Activated naive CD4-positive, alpha-beta T cell treated with anti-CD3 and anti-CD28 coated beads, Interleukin-2, amount 50 U/mL, for 24 hours (primary cell): ENCODE measurements at regions not wholly inside any gene's neighbourhood (a gene's known extent, or its start where the extent isn't known, plus 50 kb on each side); places are given as distances from the start of the nearest gene placed in this dataset.
"Not testable (repeated sequence)": the region's sequence is repeated elsewhere in the genome, so short reads cannot be mapped to it uniquely, and the experiment has no call there.

Source experiments
- H3K27ac Mint-ChIP-seq: one replicate; pipeline ENCODE4 v1.8.0; 2021; ENCODE audit warnings: mild to moderate bottlenecking, mixed read lengths
- H3K27me3 Mint-ChIP-seq: one replicate; pipeline ENCODE4 v1.8.0; 2021; ENCODE audit warnings: mixed read lengths
- H3K36me3 Mint-ChIP-seq: one replicate; pipeline ENCODE4 v1.8.0; 2021; ENCODE audit warnings: mixed read lengths
- H3K4me1 Mint-ChIP-seq: one replicate; pipeline ENCODE4 v1.8.0; 2021; ENCODE audit warnings: mixed read lengths
- H3K4me3 Mint-ChIP-seq: one replicate; pipeline ENCODE4 v1.8.0; 2021; ENCODE audit warnings: mild to moderate bottlenecking, mixed read lengths
- H3K9me3 Mint-ChIP-seq: one replicate; pipeline ENCODE4 v1.8.0; 2021; ENCODE audit warnings: mixed read lengths

DNA sequence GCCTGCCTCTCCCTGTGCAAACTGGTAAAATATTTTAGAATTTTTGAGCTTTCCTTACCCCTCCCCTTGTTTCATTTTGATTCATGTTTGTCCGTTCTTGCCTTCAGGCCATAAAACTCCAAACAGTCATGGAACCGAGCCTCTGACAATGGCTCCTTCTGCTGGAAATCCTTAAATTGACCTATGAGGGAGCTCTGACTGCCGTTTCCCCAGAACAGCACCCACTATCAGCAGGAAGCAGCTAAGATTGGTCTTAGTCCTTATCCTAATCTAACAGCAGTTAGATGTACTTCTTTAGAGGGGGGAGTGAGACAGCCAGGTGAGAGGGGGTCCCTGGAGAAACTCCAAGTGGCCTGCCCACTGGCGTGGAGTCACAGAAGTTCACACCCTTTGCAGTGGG, 106.7 kb downstream of the FAM174A start:
- Mint-ChIP-seq H3K4me3 (no peak overlapping the region), H3K36me3 (no peaks in the 10 kb centered on the region), H3K9me3 (no peaks in the 10 kb centered on the region), H3K4me1 (no peaks in the 10 kb centered on the region), H3K27me3 (no peaks in the 10 kb centered on the region), H3K27ac (no peak overlapping the region)

DNA sequence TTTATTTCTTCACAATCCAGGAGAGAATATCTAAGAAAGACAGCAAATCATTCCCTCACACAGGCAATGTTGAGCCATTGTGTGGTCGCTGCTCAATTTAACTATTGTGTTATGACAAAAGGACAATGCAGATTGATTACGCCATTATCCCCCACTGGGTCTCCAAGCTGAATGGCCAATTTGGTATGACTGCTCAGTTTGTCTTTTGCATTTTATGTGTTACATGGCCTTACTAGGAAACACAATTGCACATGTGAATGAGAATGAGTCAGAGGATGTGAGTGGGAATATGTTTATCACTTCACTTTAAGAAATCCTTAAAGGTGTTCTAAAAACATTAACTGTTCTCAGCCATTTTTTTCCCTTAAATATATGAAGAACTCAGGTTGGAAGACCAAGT, 108.3 kb downstream of the FAM174A start:
- no peak overlapping the region for H3K27ac Mint-ChIP-seq
- no peaks in the 10 kb centered on the region for H3K27me3 Mint-ChIP-seq
- peaks cover 6% of the 10 kb centered on the region for H3K4me1 Mint-ChIP-seq
- H3K4me3 Mint-ChIP-seq: no peak overlapping the region
- H3K36me3 Mint-ChIP-seq: no peaks in the 10 kb centered on the region
- H3K9me3 Mint-ChIP-seq: no peaks in the 10 kb centered on the region

DNA sequence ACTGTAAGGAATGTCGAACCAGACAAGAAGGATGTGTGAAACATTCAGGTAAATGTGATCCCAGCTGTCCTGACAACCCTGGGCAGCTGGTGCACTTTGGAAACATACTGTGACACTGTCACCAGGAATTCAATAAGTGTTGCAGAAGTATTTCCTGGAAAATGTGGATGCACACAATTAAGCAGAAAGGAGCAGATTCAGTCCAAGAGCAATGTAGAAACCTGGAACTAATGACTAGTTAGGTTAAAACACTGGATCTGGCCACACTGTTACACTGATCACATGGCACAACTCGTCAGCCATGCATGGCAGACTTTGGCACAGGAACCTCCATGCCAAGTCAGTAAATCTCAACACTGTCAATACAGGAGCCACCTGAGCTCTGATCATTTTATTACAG, 109.0 kb downstream of the FAM174A start:
- Mint-ChIP-seq H3K36me3 (no peaks in the 10 kb centered on the region), H3K27me3 (no peaks in the 10 kb centered on the region), H3K27ac (no peak overlapping the region), H3K4me1 (peaks cover 6% of the 10 kb centered on the region), H3K4me3 (no peak overlapping the region), H3K9me3 (no peaks in the 10 kb centered on the region)

DNA sequence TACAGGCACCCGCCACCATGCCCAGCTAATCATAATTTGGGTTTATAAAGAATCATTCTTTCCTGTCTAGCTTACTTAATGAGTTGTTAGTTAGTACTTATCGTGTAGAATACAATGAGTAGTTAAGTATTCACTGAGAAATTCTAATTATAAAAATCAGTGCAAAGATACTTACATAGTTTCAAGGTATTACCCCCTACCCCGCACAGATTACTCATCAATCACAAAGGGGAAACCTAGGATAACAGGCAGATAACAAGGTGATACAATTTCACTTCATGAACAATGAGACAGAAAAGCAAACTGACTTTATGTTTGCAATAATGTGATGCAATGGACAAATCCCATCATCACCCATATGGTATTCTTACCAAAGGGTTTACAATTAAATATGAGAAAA, 109.6 kb downstream of the FAM174A start:
- Mint-ChIP-seq H3K36me3 (no peaks in the 10 kb centered on the region), H3K4me3 (no peak overlapping the region), H3K9me3 (no peaks in the 10 kb centered on the region), H3K4me1 (peaks cover 6% of the 10 kb centered on the region), H3K27me3 (no peaks in the 10 kb centered on the region), H3K27ac (no peak overlapping the region)

DNA sequence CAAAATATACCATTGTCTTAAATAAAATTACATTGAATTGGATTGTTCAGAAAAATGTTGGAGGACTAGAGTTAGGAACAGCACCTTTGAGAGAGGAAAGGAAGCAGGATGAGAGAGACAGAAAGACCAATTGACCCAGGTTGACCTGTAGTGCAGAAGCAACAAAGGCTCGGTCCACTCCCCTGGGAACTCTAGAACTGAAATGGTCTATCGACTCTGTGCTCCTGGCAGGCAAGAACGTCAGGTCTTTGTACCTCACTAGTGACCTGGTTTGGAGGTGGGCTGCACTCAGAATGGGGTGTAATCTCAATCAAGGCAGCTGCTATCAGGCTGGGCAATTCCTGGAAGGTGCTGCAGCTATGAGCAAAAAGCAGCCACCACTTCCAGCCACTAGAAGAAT, 110.8 kb downstream of the FAM174A start:
- no peak overlapping the region for H3K27ac Mint-ChIP-seq
- H3K27me3 Mint-ChIP-seq: no peaks in the 10 kb centered on the region
- peaks cover 6% of the 10 kb centered on the region for H3K4me1 Mint-ChIP-seq
- no peak overlapping the region for H3K4me3 Mint-ChIP-seq
- no peaks in the 10 kb centered on the region for H3K9me3 Mint-ChIP-seq
- H3K36me3 Mint-ChIP-seq: no peaks in the 10 kb centered on the region

DNA sequence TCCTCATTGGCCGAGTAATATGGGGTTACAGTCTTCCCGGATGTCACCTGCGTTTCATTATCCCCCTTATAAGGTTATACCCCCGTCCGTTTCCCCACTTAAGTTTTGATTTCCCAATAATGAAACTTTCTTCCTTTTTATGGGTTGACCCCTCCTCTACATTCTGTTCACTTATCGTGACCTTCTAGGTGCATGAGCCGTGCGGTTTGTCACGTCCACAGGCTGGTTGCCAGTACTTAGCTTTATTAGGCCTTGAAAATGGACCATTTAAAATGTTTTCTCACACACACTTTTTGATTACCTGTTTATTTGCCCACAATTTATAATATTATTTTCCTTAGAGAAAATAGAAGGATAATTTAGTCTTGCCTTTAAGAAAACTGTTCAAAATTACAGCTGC, 111.5 kb downstream of the FAM174A start:
- Mint-ChIP-seq H3K36me3 (no peaks in the 10 kb centered on the region), H3K4me3 (no peak overlapping the region), H3K27me3 (no peaks in the 10 kb centered on the region), H3K27ac (no peak overlapping the region), H3K4me1 (peaks cover 6% of the 10 kb centered on the region), H3K9me3 (no peaks in the 10 kb centered on the region)

DNA sequence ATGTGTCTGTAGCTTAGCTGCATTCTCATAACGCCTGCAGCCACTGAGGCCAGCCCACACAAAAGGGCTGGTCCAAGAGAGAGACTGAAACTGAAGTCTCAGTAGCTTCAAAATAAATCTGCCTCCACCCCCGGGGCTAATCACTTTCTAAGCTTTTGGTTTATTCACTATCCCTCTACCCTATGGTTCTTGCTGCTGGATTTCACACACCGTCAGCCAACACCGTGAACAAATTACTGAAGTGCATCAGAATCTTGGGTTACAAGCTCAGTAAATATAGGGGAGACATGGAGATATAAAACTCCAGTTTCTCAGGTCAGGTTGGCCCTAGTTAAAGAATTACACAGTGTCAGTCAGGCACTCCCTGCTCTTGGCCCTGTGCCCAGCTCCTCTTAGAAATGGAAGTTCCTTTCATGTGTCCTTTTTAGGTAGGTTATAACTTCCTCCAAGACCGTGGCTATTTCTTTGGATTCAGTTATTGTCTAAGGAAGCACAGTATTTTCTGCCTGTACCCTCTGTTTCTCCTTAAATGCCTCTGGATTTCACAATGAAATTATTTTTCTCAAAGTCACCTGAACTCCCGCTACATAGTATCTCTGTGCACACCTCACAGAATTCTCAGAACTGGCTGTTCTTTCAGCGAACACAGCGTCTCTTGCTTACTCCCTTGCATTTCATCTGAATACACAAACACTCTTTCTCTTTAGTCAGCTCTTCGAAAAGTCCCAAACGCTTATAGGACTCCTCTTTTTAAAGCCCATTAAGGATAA, 112.5 kb downstream of the FAM174A start:
- no peak overlapping the region for H3K27ac Mint-ChIP-seq
- H3K9me3 Mint-ChIP-seq: no peaks in the 10 kb centered on the region
- H3K27me3 Mint-ChIP-seq: no peaks in the 10 kb centered on the region
- no peaks in the 10 kb centered on the region for H3K36me3 Mint-ChIP-seq
- peaks cover 6% of the 10 kb centered on the region for H3K4me1 Mint-ChIP-seq
- H3K4me3 Mint-ChIP-seq: no peak overlapping the region

DNA sequence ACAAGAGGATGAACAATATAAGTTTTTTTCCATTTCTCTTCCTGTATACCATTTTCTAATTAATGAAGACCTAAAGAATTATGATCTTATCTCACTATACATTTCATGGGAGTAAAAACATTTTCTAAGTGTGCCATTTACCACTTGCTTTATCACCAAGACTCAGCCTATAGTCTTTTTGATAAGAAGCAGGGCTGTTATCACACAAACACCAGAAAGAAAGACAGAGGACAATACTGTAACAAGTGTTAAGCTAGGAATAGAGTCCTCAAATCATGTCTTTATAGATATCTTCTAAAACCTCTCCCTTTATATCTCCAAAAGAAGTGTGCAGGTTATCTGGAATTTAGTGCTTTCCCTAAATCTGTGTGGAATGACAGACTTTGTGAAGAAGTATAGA, 119.7 kb downstream of the FAM174A start:
- no peak overlapping the region for H3K4me3 Mint-ChIP-seq
- H3K27me3 Mint-ChIP-seq: no peaks in the 10 kb centered on the region
- no peaks in the 10 kb centered on the region for H3K36me3 Mint-ChIP-seq
- no peak overlapping the region for H3K27ac Mint-ChIP-seq
- peaks cover 3% of the 10 kb centered on the region for H3K4me1 Mint-ChIP-seq
- H3K9me3 Mint-ChIP-seq: no peaks in the 10 kb centered on the region

DNA sequence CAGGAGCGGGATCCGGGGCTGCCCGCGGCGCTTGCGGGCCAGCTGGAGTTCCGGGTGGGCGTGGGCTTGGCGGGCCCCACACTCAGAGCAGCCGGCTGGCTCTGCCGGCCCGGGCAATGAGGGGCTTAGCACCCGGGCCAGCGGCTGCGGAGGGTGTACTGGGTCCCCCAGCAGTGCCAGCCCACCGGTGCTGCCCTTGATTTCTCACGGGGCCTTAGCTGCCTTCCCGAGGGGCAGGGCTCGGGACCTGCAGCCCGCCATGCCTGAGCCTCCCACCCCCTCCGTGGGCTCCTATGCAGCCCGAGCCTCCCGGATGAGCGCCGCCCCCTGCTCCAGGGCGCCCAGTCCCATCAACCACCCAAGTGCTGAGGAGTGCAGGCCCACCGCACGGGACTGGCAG, 121.6 kb downstream of the FAM174A start:
- H3K27me3 Mint-ChIP-seq, H3K9me3 Mint-ChIP-seq, H3K4me3 Mint-ChIP-seq, H3K27ac Mint-ChIP-seq, H3K36me3 Mint-ChIP-seq, H3K4me1 Mint-ChIP-seq: not testable (repeated sequence)

DNA sequence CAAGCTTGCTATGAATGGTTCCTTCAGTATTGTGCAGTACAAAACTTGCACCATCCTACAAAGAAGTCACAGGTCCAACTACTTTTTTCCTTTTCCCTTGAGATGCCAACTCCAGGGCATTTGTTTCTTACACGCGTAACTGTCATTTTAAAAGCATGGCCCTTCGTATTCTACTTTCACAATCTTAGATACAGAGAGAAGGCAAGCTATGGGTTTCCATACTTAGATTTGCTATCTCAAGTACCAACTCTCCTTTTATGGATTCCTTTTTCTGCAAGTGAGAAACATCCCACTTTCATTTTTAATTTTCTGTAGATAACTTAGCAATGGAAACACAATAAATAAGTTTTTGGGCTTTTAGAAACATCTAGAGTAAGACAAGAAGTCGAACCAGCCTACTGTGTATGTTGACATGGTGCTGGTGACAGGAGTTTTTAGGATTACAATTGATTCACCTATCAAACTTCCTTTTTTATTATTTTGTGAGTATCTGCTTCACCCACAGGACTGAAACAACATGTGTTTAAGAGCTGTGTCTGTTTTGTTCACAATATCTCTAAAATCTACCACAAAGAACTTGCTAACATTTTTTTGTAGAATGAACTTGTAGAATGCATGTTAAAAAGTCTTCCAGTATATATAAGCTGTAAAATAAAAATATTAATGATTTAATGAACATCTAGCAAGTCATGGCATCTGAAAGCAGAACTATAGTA, 124.1 kb downstream of the FAM174A start:
- no peak overlapping the region for H3K27ac Mint-ChIP-seq
- no peaks in the 10 kb centered on the region for H3K9me3 Mint-ChIP-seq
- H3K36me3 Mint-ChIP-seq: no peaks in the 10 kb centered on the region
- peaks cover 3% of the 10 kb centered on the region for H3K4me1 Mint-ChIP-seq
- no peaks in the 10 kb centered on the region for H3K27me3 Mint-ChIP-seq
- H3K4me3 Mint-ChIP-seq: no peak overlapping the region

DNA sequence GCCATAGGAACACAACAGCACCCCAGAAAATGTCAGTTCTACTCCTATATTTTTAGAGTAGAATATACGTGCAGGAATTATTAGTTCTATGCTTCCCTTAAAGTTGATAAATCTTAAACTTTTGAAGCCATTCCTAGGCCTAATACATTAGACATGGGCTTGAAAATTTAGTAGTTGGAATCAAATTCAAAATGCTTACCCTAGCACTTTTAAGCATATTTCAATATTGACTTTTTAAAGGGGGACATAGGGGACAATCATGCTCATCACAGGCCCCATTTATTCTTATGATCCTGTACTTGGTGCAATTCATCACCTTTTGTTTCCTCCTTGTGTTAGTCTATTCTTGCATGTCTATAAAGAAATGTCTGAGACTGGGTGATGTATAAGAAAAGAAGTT, 129.0 kb downstream of the FAM174A start:
- Mint-ChIP-seq H3K27ac (no peak overlapping the region), H3K36me3 (no peaks in the 10 kb centered on the region), H3K4me1 (peaks cover 12% of the 10 kb centered on the region), H3K4me3 (no peak overlapping the region), H3K27me3 (peaks cover 2% of the 10 kb centered on the region), H3K9me3 (no peaks in the 10 kb centered on the region)

DNA sequence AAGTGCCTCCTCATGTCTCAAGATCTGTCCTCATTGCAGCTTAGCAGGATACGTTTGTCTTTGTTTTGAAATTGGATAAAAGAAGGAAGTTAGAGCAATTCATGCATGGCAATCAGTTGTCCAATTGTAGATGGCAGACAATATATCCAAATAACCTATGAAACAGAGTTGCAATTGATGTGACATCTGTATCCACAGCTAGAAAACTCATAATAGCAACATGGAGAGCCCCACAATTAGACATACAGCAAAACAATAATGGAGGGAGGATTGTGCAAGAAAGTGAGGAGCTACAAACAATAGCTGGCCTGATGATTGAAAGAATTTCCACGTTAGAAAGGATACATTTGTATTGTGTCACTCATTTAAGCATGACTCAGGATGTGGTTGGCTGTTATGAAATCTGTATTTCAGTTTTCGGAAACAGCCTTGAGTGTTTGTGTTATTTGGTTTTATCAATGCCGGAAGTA, 132.0 kb downstream of the FAM174A start:
- Mint-ChIP-seq H3K27ac (no peak overlapping the region), H3K4me1 (peaks cover 9% of the 10 kb centered on the region), H3K9me3 (no peaks in the 10 kb centered on the region), H3K36me3 (no peaks in the 10 kb centered on the region), H3K4me3 (no peak overlapping the region), H3K27me3 (peaks cover 2% of the 10 kb centered on the region)

DNA sequence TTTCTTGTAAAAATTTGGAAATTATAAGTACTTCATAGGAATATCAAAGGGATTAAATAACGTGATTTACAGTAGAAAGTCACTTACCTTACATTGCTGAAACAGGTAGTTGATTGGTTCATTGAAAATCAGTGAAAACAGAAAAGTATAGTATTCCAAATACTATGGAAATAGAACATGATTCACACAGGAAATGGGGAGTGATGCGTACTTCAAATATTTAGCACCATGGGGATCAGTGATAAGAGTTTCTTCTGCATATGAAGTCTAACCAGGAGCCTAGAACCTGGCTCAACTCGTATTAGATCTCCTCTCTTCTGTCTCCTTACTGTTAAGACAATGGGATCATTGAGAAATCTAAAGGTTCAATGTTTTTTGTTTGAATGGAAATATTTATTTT, 133.3 kb downstream of the FAM174A start:
- H3K27me3 Mint-ChIP-seq: peaks cover 2% of the 10 kb centered on the region
- H3K27ac Mint-ChIP-seq: no peak overlapping the region
- H3K9me3 Mint-ChIP-seq: no peaks in the 10 kb centered on the region
- no peaks in the 10 kb centered on the region for H3K36me3 Mint-ChIP-seq
- H3K4me3 Mint-ChIP-seq: no peak overlapping the region
- H3K4me1 Mint-ChIP-seq: peaks cover 9% of the 10 kb centered on the region

DNA sequence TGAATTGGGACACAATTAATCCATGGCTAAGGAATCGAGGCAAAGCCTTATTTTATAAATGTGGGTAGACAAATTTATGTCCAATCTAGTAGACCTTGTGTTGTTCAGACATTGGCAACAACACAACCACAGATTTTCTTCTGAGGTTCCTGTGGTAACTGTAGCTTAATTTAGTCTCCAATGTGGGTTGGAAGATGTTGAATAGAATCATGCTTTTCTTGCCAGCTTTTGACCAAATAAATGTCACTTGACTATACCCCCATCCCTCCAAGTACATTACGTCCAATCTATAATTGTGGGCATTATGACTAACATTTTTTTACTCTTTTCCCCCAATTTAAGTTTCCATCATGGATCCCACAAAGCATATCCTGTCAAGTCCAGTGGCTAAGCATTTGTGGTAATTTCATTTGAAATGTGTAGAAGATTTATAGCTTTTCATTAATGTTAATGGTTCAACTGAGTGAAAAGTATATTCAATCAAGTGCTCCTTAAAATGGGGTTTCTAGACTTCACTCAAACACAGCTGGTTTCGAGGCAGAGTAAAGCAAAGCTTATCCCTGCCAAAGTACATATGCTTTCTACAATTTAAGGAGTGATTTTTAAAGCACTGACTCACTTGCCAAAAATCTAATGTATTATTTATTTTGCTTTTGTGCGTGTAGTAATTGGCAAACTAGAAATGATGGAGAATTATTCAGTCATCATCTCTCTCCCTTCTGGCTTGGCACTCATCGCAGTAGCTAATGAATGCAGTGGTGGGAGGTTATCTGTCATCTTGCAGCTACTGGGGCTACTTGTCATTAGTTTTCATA, 141.8 kb downstream of the FAM174A start:
- no peak overlapping the region for H3K27ac Mint-ChIP-seq
- peaks cover 12% of the 10 kb centered on the region for H3K9me3 Mint-ChIP-seq
- H3K27me3 Mint-ChIP-seq: no peaks in the 10 kb centered on the region
- H3K4me3 Mint-ChIP-seq: no peak overlapping the region
- no peaks in the 10 kb centered on the region for H3K4me1 Mint-ChIP-seq
- peaks cover under 1% of the 10 kb centered on the region for H3K36me3 Mint-ChIP-seq

DNA sequence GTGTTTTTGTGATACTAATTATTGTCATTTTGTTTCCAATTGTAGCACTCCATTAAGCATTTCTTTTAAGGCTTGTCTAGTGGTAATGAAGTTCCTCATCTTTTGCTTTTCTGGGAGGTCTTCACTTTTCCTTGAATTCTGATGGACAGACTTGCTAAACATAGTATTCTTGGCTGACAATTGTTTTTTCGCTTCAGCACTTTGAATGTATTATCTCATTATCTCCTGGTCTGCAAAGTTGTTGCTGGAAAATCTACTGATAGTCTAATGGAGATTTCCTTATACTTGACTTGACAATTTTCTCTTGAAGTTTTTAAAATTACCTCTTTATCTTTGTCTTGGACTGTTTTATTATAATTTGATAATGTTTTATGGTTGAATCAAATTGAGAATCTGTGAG, 147.5 kb downstream of the FAM174A start:
- Mint-ChIP-seq H3K36me3 (peaks cover 11% of the 10 kb centered on the region), H3K27ac (no peak overlapping the region), H3K9me3 (peaks cover 31% of the 10 kb centered on the region), H3K4me3 (no peak overlapping the region), H3K27me3 (peaks cover 6% of the 10 kb centered on the region), H3K4me1 (no peaks in the 10 kb centered on the region)

DNA sequence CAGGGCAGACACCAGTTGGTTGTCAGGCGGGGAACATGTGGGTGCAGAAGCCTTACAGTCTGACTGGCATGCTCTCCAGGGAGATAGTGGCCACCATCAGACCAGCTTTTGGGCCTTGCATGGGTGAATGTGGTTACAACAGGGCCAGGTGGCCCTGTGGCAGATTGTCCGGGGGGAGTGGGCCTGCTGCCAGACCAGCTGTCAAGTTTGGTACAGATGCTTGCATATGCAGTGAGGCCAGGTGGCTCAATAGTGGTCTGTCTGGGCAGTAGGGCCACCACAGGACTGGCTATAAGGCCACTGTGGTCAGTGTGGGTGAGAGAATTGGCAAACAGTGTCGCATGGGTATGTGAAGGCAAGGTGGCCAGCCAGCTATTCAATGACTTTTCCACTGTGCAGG, 148.7 kb downstream of the FAM174A start:
- Mint-ChIP-seq H3K4me1 (no peaks in the 10 kb centered on the region), H3K27ac (no peak overlapping the region), H3K27me3 (peaks cover 6% of the 10 kb centered on the region), H3K36me3 (peaks cover 11% of the 10 kb centered on the region), H3K9me3 (peaks cover 31% of the 10 kb centered on the region), H3K4me3 (no peak overlapping the region)
